ENCODE measurements at regions not wholly inside any gene's neighbourhood (a gene's known extent, or its start where the extent isn't known, plus 50 kb on each side); places are given as distances from the start of the nearest gene placed in this dataset.
"Not testable (repeated sequence)": the region's sequence is repeated elsewhere in the genome, so short reads cannot be mapped to it uniquely, and the experiment has no call there.

- no peak overlapping the region for H3K27ac ChIP-seq
- TF ChIP-seq CTCF (conservative IDR thresholded peaks at IDR 0.05) (no peak), ZFX (IDR thresholded peaks at IDR 0.05) (no peak)
Measured at GRCh38 chr10:61050120-61050745, 106.2 kb upstream of the RHOBTB1 start.

GRCh38 chr10:61049386-61049785 is 105.4 kb upstream of the RHOBTB1 start:
- no peak overlapping the region for H3K27ac ChIP-seq
- TF ChIP-seq CTCF (conservative IDR thresholded peaks at IDR 0.05) (no peak), ZFX (IDR thresholded peaks at IDR 0.05) (no peak)

- TF ChIP-seq CTCF (conservative IDR thresholded peaks at IDR 0.05): no peak
- TF ChIP-seq ZFX (IDR thresholded peaks at IDR 0.05): no peak
Measured at GRCh38 chr10:61047788-61048560, 104.0 kb upstream of the RHOBTB1 start.

GRCh38 chr10:61047081-61047480 is 103.1 kb upstream of the RHOBTB1 start:
- no peak overlapping the region for H3K27ac ChIP-seq
- TF ChIP-seq ZFX (IDR thresholded peaks at IDR 0.05) (no peak), CTCF (conservative IDR thresholded peaks at IDR 0.05) (no peak)

More at GRCh38 chr10:61047788-61048560, 104.0 kb upstream of the RHOBTB1 start:
- no peak overlapping the region for H3K27ac ChIP-seq

GRCh38 chr10:61045480-61045879 is 101.5 kb upstream of the RHOBTB1 start:
- H3K27ac ChIP-seq: not testable (repeated sequence)

- no peak for TF ChIP-seq CTCF (conservative IDR thresholded peaks at IDR 0.05)
- no peak for TF ChIP-seq ZFX (IDR thresholded peaks at IDR 0.05)
- no peak overlapping the region for H3K27ac ChIP-seq
Measured at GRCh38 chr10:61042533-61042932, 98.5 kb upstream of the RHOBTB1 start.

GRCh38 chr10:61040399-61041016 is 96.5 kb upstream of the RHOBTB1 start:
- no peak overlapping the region for H3K27ac ChIP-seq
- TF ChIP-seq CTCF (conservative IDR thresholded peaks at IDR 0.05) (no peak), ZFX (IDR thresholded peaks at IDR 0.05) (no peak)
